ENCODE measurements at regions not wholly inside any gene's neighbourhood (a gene's known extent, or its start where the extent isn't known, plus 50 kb on each side); places are given as distances from the start of the nearest gene placed in this dataset.

DNA sequence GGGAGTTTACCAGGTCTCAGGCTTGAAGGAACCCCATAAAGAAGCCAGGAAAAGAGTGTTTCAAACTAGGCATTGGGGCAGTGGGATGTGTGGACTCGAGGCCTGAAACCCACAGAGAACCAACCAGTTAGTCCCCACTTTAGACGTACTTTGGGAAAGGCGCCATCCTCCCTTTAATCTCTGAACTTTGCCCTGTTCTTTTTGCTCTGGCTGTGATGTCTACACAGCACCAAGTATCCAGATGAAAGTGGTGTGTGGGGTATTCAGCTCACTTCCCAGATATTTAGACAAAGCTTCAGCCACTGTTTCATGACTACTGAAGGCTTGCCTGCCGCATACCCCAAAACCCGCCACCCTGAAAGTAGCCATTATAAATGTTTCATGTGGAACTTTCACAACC lies 116.9 kb upstream of the IRX5 start:
- DNase-seq (ENCODE audit: low read depth in 2 of 3, low spot score in 2 of 3), result no peak

DNA sequence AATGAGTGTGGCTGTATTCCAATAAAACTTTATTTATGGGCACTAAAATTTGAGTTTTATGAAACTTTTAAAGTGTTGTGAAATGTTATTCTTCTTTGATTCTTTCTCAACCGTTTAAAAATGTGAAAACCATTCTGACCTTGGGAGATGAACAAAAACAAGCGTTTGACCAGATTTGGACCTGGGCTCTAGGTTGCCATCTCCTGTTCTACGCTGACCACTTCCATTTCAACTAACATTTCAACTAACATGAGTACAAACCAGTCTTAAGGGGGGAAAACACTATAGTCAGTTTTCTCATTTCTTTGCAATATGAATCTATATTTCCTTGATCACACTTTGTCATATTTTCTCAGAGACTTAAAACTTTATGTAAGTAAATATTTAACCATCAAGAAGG lies 118.4 kb upstream of the IRX5 start:
- peak in 1 of 3 donors; percentile 1 for DNase-seq (ENCODE audit: low read depth in 2 of 3, low spot score in 2 of 3)

DNA sequence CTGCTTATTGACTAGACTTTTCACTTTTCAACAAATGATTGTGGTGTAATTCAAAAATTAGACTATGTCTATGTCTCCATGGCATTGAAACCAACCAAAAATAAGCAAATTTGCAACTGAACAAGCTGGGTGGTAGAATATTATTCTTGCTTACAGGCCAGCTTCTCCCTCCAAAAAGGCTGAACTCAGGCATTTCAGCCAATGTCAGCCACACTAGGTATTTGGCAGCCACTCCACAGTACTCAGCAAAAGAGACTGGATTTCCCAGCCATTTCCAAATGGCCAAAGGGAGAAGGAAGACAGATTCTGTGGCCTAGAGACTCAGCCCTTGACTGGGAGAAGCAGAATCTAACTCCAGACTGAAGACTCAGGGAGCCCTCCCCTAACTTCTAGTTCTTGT lies 121.8 kb upstream of the IRX5 start:
- no peak for DNase-seq (ENCODE audit: low read depth in 2 of 3, low spot score in 2 of 3)

DNA sequence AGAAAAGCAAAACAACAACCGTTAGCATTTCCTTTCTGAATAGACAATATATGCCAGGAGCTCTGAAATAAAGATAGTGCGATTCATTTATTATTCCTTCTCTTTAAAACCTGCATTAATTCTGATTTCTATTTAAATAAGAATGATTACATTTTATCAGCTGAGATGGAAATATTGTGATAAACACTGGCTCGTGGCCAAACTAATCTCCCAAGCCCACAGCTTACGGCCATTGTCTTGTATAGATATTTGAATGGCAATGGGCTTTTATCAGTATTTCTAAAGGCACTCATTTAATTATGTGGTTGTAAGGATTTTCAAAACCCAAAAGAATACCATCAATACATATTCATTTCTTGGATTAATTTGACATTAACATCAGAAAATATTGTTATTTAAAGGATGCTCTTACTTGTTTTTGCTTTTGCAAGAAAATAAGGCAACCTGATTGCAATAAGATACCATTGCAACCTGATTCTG lies 123.7 kb upstream of the IRX5 start:
- no peak for DNase-seq (ENCODE audit: low read depth in 2 of 3, low spot score in 2 of 3)

DNA sequence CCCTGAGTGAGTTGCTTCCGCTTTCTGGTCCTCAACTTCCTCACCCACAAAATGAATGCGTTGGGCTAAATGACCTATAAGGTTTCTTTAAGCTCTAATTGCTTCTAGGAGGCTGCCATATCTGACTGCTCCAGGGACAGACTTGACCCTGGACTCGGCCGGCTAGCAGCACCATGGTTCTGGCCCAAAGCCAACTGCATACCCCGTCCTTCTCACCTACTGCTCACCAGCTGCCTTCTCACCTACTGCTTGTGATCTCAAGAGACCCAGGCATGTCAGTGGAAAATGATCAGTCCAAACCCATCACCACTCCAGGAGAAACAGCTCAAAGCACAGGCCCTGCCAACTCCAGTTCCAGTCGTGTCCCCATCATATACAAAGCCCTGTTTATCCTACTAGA lies 124.3 kb upstream of the IRX5 start:
- no peak for DNase-seq (ENCODE audit: low read depth in 2 of 3, low spot score in 2 of 3)

DNA sequence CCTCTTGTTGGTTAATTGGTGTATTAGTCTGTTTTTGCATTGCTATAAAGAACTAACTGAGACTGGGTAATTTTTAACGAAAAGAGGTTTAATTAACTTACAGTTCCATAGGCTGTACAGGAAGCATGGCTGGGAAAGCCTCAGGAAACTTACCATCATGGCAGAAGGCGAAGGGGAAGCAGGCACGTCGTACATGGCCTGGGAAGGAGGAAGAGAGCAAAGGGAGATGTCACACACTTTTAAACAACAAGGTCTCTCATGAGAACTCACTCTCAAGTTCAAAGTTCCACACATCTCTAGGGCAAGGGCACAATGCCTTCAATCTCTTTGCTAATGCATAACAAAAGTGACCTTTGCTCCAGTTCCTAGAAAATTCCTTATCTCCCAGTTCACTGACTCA lies 125.0 kb upstream of the IRX5 start:
- DNase-seq (ENCODE audit: low read depth in 2 of 3, low spot score in 2 of 3), result no peak

DNA sequence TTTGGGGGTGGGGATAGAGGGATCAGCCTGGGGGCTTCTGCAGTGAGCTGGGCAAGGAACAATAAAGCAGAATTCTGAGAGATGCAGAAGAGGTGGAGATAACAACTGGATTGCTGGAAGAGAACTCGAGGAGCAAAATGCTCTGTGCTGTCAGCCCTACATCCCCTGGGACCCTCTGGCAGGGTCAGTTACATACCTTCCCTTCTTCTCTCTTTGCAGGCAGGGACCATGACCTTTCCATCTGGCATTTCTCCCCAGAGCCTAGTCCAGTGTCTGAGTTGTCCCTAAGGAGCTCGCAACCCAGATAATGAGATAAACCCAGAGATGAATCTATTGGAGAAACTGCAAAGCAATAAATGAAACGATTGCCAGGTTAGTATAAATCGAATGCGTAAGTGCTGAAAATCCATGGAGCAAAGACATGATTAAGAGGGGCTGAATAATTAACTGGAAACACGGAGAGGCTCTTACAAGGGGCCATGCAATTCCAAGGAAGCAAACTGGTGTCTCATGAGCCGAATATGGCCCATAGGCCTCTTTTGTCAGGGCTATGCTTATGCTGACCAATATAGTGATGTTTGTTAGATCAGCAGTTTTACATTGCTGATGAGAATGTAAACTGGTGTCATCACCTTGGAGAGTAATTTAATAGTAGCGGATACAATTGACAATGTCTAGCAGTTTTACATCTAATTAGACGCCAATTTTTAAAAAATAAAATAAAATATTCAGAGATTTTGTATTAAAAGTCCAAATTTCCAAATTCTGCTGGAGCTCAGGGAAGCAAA lies 129.4 kb upstream of the IRX5 start:
- no peak for DNase-seq (ENCODE audit: low read depth in 2 of 3, low spot score in 2 of 3)

DNA sequence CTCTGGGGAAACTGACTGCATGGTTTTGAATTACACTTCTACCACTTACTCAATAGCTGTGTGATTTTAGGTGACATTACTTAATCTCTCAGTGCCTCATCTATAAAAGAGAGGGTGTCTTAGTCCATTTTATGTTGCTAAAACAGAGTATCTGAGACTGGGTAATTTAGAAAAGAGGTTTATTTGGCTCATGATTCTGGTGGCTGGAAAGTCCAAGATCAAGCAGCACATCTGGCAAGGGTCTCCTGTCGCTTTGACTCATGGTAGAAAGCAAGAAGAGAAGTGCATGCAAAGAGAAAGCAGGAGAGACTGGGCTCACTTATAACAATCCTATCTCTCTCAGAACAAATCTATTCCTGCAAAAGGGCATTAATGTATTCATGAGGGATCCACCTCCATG lies 132.4 kb upstream of the IRX5 start:
- no peak for DNase-seq (ENCODE audit: low read depth in 2 of 3, low spot score in 2 of 3)

DNA sequence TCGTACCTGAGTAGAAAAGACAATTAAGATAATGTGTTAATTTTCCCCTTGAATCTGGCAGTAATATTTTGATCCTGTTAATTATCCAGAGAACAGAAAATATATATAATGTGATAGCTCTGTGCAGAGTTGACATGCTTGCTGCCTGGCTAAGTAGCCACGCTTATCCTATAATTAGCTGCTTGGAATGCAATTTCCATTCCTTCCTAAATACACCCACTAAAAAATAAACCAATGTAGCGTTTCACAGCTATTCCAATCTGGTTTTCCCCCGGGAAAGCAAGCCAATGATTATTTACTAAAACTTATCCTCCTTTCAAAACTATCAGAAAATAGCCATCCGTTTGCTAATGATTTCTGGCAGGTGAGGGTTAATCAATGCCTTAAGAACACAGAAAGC lies 134.5 kb upstream of the IRX5 start:
- DNase-seq (ENCODE audit: low read depth in 2 of 3, low spot score in 2 of 3), result no peak

DNA sequence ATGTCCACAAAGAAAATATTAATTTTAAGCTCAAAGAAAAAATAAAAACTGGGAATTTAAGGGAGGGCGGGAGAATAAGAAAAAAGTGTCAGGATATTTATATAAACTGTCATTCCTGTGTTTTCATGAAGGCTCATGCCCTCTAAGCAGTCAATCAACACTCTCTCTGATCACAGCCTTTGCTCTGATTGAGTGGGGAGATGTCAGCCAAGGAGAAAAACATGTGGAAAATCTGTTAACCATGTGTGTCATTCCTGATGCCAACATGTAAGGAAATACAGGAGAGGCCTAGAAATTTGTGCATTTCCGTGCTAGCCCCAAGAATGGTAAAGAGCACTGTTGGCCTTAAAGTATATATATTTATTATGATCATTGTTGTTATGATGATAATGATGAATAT lies 137.9 kb upstream of the IRX5 start:
- no peak for DNase-seq (ENCODE audit: low read depth in 2 of 3, low spot score in 2 of 3)

DNA sequence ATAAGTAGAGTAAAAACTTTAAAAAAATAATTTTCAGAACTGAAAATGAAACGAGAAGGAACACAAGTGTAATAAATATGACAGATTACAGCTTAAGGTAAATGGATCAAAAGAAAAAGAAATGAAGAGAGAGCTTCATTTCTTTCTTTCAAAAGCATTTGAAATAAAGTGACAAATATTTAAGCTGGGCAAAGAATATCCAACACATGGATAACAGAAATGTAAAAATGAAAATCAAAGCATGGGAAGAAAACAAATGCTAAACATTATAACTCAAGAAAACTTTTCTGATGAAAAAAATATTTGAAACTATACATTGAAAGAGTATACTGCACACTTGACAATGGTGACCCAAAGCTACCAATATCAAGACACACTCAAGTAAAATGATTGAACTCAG lies 143.6 kb upstream of the IRX5 start:
- DNase-seq (ENCODE audit: low read depth in 2 of 3, low spot score in 2 of 3), result no peak

DNA sequence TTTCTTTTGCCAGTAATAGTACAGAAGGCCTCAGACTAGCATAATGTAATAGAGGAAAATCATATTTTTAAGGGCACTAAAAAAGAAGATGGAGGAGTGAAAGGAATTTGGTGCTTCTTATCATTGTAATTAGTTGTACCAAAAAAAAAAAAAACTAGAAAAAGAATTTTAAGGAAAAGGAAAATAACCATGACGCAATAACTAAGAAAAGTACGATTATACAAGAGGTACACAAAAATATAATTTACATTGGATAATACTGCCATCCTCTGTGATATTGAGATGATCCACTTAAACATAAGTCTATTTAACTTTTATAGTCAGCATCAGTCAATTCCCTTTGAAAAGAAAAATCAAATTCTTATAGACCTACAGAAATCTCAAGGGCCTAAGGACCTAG lies 146.7 kb upstream of the IRX5 start:
- no peak for DNase-seq (ENCODE audit: low read depth in 2 of 3, low spot score in 2 of 3)

DNA sequence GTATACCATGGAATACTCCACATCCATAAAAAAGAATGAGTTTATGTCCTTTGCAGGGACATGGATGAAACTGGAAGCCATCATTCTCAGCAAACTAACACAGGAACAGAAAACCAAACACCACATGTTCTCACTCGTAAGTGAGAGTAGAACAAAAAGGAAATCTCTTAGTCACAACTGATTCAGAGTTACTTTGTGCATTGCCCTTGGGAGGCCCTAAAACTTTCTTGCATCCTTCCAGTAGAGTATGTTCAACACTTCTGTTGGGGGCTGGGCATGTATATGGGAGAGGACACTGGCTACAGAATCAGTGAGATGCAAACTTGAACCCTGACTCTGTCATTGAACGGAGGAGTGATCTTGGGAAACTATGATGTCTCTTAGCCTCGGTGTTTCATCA lies 147.4 kb upstream of the IRX5 start:
- DNase-seq (ENCODE audit: low read depth in 2 of 3, low spot score in 2 of 3), result no peak

DNA sequence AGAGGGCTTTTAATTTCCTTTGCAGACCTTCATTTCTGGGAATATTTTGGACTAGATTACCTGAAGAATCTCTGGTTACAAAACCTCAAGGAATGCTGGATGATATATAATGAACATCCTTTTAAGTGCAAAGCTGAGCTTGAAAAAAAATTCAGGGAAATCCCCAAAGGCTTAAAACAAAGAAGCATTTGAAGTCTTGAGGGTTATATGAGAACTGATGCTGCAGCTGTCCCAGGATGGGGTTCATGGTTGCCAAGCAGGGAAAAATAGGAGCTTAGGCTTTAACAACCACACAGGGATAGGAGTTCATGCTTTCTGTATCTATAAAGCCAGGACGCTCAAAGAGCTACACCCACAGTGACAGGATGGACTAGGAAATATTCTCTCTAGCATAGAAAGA lies 150.4 kb upstream of the IRX5 start:
- no peak for DNase-seq (ENCODE audit: low read depth in 2 of 3, low spot score in 2 of 3)

DNA sequence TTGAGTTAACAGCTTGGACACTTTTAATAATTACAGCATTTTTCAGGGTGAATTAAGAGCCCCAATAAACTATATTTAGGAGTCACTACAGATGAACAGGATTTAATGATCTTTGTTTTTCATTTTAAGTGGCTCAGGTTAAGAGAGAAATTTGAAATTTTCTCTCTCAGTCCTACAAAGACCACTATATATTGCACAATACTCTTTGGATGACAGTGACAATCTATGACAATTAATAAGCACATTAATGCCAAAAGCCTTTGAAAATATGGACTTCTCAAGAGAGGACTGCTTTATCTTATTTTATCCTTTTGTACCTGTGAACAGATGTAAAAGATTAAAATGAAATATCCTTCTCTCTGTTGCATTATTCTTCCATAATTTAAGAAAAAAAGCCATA lies 151.1 kb upstream of the IRX5 start:
- DNase-seq (ENCODE audit: low read depth in 2 of 3, low spot score in 2 of 3), result no peak

DNA sequence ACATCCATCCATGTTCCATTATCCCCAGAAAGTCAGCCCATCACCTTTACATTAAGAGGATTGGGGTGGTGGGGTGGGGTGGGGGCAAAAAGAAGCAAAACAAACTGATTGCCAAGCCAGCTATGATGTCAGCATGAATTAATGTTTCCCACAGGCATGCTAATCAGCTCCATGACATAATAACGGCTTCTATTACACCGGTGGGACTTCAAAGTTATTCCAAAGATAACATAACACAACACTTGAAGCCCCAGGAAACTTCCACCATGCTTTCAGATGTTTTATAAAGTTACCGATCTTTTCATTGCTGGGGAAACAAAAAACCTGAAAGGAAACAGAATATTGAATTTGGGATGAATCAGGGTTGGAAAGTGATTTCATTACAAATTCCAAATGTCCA lies 155.9 kb upstream of the IRX5 start:
- DNase-seq (ENCODE audit: low read depth in 2 of 3, low spot score in 2 of 3), result no peak

DNA sequence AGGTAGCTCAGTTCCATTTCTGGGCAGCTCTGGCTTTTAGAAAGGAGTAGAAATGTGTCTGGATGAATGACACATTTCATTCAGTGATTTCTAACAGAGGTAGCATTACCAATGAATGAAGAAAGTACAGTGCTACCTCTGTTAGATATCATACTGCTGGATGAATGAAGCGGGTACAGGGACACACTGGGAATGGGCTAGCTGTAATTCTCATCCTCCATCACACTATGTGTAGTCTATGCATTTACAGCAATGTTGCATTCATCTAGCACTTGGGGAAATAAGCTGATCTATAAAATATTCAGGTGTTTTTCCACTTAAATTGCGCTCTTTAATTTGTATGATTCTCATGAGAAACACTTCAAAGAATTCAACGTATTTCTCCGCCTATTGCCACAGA lies 158.3 kb upstream of the IRX5 start:
- no peak for DNase-seq (ENCODE audit: low read depth in 2 of 3, low spot score in 2 of 3)

DNA sequence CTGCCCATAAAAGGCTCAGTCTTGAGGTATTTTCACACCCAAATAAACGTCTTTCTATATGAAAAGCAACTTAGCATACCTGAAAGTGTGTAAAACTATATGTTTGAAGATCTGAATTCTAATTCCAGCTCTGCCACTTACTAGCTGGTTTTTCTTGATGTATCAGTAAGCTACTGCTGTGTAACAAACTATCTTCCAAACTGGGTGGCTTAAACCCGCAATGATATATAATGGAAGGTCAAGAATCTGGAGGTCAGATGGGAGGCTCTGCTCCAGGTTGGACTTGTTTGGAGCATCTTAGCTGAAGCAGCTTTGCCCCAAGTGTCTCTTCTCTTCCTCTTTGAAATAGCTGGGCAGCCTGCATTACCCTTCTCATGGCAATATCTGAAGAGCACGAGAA lies 164.3 kb upstream of the IRX5 start:
- DNase-seq (ENCODE audit: low read depth in 2 of 3, low spot score in 2 of 3), result no peak

DNA sequence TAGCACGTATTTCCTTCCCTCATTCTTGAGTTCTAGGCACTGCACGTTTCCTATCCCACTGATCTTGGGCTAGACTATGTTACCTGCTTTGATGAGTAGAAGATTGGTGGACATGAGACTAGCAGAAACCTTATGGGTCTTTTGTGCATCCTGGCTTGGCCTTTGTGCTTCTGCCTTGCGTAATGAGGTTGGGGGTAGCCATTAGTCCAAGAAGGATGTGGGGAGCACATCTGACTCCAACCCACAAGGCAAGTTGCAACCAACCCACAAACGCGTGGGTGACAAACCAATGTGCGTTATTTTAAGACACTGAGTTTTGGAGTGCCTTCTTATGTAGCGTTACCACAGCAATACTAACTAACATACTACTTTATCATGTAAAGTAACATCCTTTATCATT lies 180.4 kb upstream of the IRX5 start:
- no peak for DNase-seq (ENCODE audit: low read depth in 2 of 3, low spot score in 2 of 3)

DNA sequence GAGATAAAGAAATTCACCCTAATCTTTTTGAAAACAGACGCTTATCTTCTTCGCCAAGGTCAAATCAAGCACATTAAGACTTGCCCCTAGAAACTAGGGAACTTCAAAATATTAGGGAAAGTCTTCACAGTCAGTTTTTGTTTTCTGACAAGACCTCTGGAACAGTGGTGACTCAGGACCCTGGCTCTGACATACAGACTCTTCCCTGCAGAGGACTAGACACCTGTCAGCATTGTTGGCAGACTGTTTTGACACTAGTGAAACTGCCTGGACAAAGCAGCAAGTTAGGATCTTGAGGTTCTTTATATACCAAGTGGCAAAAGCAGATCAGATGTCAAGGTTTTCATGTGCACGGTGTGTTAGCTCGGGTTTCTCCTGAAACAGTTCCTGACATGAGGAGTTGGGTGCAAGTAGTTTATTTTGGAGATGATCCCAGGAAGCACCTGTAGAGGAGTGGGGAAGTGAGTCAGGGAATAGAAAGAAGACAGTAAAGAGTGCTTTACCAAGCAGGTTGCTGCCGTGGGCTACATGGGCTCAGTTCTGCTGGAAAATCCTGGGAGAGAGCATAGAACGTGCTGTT lies 182.0 kb upstream of the IRX5 start:
- DNase-seq (ENCODE audit: low read depth in 2 of 3, low spot score in 2 of 3), result no peak

DNA sequence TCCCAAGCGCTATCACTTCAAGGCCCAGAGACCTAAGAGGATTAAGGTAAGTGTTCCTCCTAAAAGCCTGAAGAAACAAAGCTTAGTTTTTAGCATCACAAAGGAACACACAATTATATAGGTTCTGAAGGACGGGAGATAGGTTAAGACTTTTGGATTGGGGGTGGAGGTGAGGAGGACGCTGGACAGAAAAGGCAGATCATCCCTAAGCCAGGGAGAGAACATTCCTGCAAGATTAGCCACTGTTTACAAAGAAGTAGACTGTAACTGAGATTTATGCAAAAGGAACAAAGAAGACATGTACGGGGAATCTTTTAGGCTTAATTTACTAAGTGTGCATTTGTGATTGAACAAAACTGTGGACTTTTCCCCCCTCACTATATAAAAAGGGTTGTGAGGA lies 184.1 kb upstream of the IRX5 start:
- no peak for DNase-seq (ENCODE audit: low read depth in 2 of 3, low spot score in 2 of 3)

DNA sequence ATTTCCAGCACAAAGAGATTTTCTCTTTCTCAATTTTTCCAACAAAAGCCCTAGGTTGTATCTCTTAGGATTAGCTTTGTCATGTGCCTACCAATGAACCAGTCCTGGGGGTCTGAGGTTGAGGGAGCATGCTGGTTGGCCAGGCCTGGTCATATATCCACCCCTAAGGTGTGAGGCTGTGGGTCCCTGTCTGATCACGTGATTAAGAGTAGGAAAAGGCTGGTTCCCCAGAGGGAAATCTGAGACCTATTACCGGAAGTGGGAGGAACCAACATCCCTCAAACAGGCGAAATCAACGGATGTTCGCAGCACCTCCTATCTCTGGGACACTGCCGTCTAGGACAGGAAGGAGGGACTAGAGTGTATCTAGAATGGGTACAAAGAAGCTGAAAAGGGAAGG lies 185.7 kb upstream of the IRX5 start:
- DNase-seq (ENCODE audit: low read depth in 2 of 3, low spot score in 2 of 3), result no peak

DNA sequence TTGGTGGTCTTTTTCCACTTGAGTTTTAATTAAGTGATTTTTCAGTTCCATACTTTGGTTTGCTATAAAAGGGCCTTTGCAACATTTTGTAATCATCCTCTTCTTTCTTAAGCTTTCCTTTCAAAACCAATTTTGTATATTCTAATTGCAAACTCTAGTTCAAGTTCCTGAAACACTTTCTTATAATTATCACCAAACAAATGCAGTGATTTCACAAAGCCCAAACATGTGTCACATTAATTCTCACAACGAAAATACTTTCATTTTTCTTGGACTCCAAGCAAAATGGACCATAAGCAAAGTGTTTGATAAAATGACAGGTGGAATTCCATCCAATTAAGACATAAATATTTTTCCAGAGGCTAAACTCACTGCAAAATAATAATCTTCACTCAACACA lies 188.2 kb upstream of the IRX5 start:
- no peak for DNase-seq (ENCODE audit: low read depth in 2 of 3, low spot score in 2 of 3)
